ENCODE measurements at regions not wholly inside any gene's neighbourhood (a gene's known extent, or its start where the extent isn't known, plus 50 kb on each side); places are given as distances from the start of the nearest gene placed in this dataset.
A peak's percentile ranks its signal among the peaks of the same experiment; 100 is the strongest.

GRCh38 chr6:170098428-170099170 lies 192.3 kb downstream of the DLL1 start:
- peak; percentile 85 for DNase-seq (ENCODE audit: low spot score)

DNA sequence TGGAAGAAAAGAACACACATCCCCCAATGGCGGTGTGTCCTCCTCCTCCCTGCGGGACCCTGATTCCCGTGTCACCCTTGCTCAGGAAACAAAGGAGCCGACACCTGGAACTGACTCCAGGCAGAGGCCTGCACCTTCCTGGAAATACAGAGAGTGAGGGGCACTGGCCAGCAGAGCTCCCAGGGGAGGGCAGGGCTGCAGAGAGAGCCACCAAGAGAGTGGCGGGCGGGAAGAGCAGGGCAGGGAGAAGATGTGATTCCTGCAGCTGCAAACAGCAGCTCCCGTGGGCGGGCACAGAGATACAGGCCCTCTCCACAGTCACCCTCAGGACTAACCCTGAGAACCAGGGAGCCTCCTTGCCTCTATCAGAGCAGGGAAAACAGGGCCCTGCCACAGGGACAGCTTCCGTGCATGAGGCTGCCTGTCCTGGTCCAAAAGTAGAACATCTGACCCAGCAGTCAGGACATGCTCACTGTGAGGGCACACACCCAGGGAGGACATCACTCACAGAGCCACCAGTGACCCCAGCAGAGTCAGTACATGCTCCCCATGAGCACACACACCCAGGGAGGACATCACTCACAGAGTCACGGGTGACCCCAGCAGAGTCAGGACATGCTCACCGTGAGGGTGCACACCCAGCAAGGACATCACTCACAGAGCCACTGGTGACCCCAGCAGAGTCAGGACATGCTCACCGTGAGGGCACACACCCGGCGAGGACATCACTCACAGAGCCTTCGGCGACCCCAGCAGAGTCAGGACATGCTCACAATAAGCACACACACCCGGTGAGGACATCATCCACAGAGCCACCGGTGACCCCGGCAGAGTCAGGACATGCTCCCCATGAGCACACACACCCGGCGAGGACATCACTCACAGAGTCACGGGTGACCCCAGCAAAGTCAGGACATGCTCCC lies 193.1 kb downstream of the DLL1 start:
- DNase-seq (ENCODE audit: low spot score): peak; percentile 78

DNA sequence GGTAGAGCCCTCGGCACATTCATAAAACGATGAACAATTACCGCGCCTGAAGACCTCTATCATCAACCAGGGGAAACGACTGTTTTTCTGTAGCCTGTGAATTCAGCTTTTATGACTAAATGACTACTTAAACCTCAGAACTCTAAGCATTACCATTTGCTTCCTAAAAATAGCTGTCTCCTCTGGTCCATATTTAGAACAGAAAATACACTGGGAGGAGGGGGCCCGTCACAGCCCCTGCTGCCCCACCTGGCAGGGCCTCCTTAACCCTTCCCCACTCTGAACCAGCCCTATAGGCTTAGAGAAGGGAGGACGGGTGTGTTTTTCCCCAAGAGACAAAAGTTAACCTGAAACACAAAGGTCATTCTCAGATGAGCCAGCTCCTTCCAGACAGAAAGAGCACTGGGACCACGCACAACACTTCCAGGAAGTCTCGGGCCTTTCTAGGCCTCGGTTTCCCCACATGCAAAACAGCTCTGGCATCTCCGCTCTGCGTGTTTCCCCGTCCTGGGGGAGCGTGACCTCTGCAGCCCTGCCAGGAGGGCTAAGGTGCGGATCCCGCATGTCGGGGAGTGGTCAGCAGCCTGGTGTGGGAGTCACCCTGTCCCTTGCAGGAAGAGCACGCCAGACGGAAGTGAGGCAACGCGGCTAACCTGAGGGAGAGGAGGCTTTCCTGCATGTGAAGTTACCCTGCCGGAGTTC lies 193.9 kb downstream of the DLL1 start:
- no peak for DNase-seq (ENCODE audit: low spot score)

- DNase-seq (ENCODE audit: low spot score): peak; percentile 84
Observed at GRCh38 chr6:170096191-170096802, 194.6 kb downstream of the DLL1 start.

GRCh38 chr6:170095273-170095981 lies 195.5 kb downstream of the DLL1 start:
- DNase-seq (ENCODE audit: low spot score): peak; percentile 85

DNA sequence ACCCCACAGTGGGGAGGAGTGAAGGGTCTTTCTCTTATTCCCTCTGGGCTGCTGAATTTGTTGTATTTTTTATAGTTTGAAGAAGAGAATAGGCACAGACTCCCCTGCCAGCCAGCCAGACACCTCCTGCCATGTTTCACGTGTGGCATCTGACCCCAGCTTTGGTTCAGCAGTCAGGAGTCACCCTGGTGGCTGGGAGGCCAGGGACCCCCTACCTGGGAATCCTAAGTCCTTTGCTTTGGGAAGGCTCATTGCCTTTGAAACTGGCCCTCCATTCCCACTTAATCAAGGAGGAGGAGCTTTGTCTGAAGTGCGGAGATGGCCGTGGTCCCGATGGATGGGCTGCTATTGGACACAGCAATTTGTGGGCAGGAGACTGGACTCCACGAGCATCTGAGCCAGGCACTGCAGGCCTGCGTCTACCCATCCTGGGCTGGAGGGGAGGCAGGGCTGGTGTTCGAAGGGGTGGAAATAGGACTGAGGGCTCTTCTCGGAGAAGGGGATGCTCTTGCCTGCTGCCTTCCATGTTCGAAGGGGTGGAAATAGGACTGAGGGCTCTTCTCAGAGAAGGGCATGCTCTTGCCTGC lies 196.1 kb downstream of the DLL1 start:
- DNase-seq (ENCODE audit: low spot score): peak; percentile 47

DNA sequence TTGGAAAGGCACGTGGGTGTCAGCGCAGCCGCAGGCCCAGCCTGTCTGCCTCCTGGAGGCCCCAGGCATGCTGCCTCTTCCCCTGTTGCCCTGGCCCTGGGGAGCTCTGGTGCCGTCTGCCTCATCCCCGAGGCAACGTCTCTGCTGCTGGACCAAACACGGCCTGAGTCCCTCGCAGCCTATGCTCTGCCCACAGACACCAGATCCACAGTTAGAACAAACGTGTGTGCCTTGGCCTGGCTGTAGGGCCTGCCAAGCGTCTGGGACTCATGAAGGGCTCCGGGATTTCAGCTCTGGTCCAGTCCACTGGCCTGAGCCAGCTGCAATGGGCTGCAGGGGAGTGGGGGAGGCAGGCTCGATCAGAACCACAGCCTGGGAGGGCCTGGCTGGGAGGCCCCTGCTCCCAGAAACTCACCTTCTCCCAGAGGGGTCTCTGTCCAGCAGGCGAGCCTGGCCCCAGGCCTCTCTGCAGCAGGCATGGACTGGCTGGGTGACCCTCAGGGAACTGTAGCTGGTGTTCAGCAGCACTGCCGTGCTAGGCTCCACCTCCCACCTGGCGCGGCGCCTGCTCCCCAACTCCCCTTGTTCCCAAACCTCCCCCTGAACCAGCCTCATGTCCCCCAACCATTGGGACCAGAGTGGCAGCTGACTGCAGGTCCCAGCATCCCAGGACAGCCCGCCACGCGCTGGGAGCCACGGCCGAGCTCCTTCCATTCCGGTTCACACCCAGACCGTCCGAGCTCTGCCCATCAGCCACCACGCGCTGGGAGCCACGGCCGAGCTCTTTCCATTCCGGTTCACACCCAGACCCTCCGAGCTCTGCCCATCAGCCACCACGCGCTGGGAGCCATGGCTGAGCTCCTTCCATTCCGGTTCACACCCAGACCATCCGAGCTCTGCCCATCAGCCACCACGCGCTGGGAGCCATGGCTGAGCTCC lies 197.0 kb downstream of the DLL1 start:
- DNase-seq (ENCODE audit: low spot score): peak; percentile 87

DNA sequence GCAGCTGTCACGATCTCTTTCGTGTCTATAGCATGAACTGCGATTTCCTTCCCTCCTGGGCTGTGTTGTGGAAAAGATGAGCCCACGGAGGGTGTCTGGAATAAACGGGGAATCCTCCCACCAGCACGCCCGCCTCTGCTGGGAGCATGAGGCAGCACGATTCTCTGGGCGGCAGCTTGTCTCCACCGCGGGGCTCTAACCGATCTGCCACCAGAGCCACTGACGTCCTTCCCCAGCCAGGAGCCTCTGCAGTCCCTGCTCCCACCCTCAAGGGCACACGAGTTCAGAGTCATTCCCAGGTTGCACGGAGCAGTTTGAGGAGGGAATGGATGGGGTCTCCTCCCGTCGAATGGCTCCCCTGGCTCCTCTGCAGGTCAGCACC lies 197.6 kb downstream of the DLL1 start:
- peak; percentile 84 for DNase-seq (ENCODE audit: low spot score)

- peak; percentile 51 for DNase-seq (ENCODE audit: low spot score)
Observed at GRCh38 chr6:170092826-170093225, 198.1 kb downstream of the DLL1 start.

DNA sequence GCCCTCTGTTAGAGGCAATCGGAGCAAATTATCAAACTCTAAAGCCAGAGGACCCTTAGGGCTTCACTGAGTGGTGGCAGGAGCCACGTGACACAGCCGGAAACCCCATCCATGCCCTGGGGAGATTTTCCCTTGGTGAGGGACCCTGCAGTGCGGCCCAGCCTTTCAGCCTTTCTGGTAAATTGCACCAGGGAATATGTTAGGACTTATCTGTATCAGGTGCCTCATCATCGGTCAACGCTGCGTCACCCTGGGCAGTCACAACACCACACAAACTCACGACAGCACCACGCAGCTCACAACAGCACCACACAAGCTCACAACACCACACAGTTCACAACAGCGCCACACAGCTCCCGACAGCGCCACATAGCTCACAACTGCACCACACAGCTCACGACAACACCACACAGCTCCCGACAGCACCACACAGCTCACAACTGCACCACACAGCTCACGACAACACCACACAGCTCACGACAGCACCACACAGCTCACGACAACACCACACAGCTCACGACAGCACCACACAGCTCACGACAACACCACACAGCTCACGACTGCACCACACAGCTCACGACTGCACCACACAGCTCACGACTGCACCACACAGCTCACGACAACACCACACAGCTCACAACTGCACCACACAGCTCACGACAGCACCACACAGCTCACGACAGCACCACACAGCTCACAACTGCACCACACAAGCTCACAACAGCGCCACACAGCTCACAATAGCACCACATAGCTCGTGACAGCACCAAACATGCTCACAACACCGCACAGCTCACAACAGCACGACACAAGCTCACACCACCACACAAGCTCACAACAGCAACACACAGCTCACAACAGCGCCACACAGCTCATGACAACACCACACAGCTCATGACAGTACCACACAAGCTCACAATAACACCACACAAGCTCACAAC lies 199.0 kb downstream of the DLL1 start:
- peak; percentile 14 for DNase-seq (ENCODE audit: low spot score)

DNA sequence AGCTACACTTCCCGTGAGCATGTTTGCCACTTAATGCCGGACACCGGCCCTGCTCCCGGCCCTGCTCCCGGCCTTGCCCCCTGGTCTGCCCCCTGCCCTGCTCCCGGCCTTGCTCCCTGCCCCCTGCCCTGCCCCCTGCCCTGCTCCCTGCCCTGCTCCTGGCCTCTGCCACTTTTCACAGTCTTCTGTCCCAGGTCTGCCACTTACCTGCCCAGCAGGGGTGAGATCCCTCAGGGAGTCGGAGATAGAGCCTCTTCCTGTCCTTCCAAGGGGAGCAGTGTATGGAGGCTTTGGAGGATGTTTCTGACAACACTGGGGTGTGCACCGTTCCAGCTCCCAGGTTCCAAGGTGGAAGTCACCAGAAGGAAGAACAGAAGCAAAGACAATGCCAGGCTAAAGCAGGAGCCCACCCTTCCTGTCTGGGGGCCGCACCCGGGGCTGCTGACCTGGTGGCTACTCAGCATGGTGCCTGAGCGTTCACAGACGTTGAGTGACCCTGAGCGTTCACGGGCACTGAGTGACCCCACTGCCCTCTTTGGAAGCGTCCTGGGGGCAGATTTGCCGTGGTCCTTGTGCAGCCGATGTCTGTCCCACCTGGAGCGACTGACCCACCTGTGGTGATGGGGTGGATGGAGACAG lies 199.8 kb downstream of the DLL1 start:
- DNase-seq (ENCODE audit: low spot score): peak; percentile 81

GRCh38 chr6:170090561-170090960 lies 200.3 kb downstream of the DLL1 start:
- DNase-seq (ENCODE audit: low spot score): no peak

GRCh38 chr6:170089963-170090362 lies 200.9 kb downstream of the DLL1 start:
- peak; percentile 45 for DNase-seq (ENCODE audit: low spot score)

DNA sequence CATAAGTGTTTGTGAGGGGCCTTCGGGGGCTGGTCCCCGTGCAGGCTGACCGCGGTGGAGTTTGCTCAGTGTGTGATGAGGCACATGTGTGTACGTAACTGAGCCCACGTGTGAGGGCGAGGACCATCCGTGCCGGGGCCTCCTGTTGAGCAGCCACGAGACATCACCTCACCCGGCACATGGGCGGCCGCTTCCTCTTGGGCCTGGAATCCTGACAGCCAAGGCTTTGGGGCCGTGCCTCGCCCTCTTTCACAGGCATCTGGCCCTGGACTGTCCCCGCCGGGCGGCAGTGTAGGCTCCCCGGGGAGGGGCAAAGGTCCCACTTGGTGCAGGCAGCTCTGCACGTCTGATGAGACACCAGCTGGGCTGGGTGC lies 202.3 kb downstream of the DLL1 start:
- peak; percentile 83 for DNase-seq (ENCODE audit: low spot score)

GRCh38 chr6:170087941-170088581 lies 202.8 kb downstream of the DLL1 start:
- peak; percentile 87 for DNase-seq (ENCODE audit: low spot score)

- peak; percentile 81 for DNase-seq (ENCODE audit: low spot score)
Observed at GRCh38 chr6:170087421-170087780, 203.5 kb downstream of the DLL1 start.
